SK-N-SH treated with all-trans-retinoic acid at 6 μM for 48 hours (cell line): ENCODE measurements at regions not wholly inside any gene's neighbourhood (a gene's known extent, or its start where the extent isn't known, plus 50 kb on each side); places are given as distances from the start of the nearest gene placed in this dataset.

Experiments
- ZC3H10 ChIP-seq: fragments of 250-450 bp; sonication (Bioruptor Pico); IDR thresholded peaks from 2 replicates; pipeline ENCODE4 v1.5.1; 2021; ENCODE audit warnings: mild to moderate bottlenecking, moderate library complexity
- ZFP3 ChIP-seq: fragments of 250-450 bp; sonication (Bioruptor Pico); IDR thresholded peaks from 2 replicates; pipeline ENCODE4 v1.5.0; 2020; ENCODE audit warnings: mild to moderate bottlenecking, moderate library complexity

DNA sequence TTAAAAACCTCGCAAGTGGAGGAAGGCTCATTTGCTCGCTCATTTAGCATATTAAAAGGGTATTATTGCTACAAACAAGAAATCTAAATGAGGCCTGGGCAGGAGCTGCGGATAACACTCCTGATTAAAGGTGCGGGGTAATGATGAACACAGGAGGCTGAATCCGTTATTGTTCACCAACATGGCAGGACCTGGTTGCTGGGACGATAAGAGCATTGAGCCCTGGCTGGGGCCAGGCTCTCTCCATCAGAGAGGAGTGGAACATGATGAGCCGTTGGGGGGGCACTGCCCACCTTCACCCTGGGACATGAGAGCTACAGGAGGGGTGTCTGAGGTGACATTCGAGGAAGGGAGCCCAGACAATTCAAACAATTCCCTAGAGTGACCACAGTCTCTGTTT is 211.7 kb downstream of the NXPE2 start:
- TF ChIP-seq ZFP3 (CRISPR knock-in tag) = no peak
- no peak for TF ChIP-seq ZC3H10
